ENCODE measurements at regions not wholly inside any gene's neighbourhood (a gene's known extent, or its start where the extent isn't known, plus 50 kb on each side); places are given as distances from the start of the nearest gene placed in this dataset.
"Not testable (repeated sequence)": the region's sequence is repeated elsewhere in the genome, so short reads cannot be mapped to it uniquely, and the experiment has no call there.

DNA sequence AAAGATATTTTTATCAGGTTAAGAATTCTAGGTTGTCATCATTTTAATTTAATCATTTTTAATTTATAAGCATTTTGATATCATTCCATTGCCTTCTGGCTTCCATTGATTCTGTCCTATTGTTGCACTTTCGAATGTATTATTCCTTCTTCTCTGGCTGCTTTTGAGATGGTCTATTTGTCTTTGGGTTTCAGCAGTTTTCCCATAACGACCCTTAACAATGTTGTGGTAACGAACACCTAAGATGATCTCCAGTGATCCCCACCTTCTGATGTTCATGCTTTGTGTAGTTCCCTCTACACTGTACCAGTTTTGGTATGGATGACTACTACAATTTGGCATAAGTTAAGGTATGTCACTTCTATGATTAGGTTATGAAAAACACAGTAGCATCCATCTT, 59.9 kb downstream of the MINAR1 start:
- H3K9me3 Mint-ChIP-seq: no peaks in the 10 kb centered on the region
- peaks cover 17% of the 10 kb centered on the region for H3K27me3 Mint-ChIP-seq (ENCODE audit: low read depth)
- no peak overlapping the region for H3K4me3 Mint-ChIP-seq
- no peaks in the 10 kb centered on the region for H3K4me1 Mint-ChIP-seq (ENCODE audit: low read depth)
- DNase-seq (no peak), ATAC-seq (no peak)
- H3K36me3 Mint-ChIP-seq (ENCODE audit: insufficient read depth): no peaks in the 10 kb centered on the region

DNA sequence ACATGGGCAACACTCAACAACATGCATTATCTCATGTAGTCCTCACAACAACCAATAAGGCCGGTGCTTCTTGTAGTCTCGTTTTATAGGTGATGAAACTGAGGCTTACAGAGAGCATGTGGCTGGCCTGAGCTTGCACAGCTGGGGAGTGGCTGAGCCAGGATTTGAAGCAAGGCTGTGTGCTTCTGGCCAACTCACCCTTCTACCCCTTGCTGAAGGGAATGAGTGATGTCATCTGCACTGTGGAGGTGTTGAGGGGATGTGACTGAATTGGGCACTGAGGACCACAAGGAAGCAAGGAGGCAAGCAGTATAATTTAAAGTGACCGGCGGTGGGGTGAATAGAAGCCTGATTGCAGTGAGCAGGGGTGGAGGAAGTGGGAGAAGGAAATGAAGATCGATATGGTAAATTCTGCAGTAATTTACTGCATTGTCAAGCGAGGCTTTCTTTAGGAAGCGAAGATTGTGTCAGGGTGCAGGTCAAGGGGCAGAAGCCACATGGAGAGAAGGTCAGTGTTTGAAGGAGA, 62.3 kb downstream of the MINAR1 start:
- Mint-ChIP-seq H3K4me3 (no peak overlapping the region), H3K4me1 (ENCODE audit: low read depth) (no peaks in the 10 kb centered on the region), H3K27me3 (ENCODE audit: low read depth) (peaks cover 19% of the 10 kb centered on the region), H3K36me3 (ENCODE audit: insufficient read depth) (no peaks in the 10 kb centered on the region), H3K9me3 (no peaks in the 10 kb centered on the region)
- DNase-seq (no peak), ATAC-seq (no peak)

DNA sequence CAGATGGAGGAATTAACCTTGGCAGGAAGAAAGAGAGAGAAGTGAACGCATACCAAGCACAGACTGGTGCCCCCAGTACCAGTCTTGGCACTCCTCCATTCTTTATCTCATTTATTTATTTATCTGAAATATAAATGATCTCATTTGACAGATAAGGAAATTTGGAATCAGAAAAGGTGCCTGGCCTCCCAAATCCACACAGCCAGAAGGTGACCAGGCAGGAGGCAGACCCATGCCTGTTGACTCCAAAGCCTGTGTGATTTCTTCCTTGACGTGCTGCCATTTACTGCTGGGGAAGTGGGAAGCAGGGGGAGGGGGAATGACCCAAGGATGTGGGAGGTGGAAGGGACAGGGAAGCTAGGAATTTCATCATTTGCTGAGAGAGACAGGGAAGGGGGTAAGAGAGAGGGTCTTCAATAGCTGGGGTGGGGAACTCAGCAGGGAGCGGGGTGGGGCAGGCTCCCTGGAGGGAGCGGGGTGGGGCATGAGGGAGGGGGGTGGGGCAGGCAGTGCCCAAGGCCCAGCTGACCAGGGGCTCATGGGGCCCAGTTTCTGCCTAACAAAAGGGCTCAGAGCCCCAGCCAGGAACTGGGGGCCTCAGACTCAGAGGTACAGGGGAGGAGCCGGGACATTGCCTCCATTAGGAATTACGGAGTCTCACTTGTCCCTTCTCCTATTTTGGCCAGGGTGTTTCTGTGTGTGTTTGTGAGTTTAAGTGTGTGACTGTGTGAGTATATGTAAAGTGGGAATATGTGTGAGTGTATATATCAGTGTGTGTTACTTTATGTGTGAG, 63.0 kb downstream of the MINAR1 start:
- ATAC-seq (no peak), DNase-seq (no peak)
- Mint-ChIP-seq H3K27me3 (ENCODE audit: low read depth) (peaks cover 19% of the 10 kb centered on the region), H3K4me1 (ENCODE audit: low read depth) (no peaks in the 10 kb centered on the region), H3K4me3 (no peak overlapping the region), H3K9me3 (no peaks in the 10 kb centered on the region), H3K36me3 (ENCODE audit: insufficient read depth) (no peaks in the 10 kb centered on the region)

DNA sequence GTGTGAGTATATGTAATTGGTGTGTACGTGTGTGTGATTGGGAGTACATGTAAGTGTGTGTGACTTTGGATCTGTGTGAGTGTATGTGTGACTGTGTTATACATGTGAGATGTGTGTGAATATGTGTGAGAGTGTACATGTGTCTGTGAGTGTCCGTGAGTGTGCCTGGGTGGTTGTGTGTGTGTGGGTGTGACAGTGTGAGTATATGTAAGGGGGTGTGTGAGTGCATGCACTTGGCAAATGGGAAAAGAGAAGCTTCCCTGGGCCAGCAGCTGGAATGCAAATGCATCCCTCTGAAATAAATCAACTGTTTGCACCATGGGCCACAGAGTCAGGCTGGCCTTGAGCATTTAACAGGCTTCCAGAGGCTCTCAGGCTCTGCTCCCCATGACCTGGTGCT, 63.6 kb downstream of the MINAR1 start:
- Mint-ChIP-seq H3K4me3 (no peak overlapping the region), H3K9me3 (no peaks in the 10 kb centered on the region), H3K36me3 (ENCODE audit: insufficient read depth) (no peaks in the 10 kb centered on the region), H3K4me1 (ENCODE audit: low read depth) (no peaks in the 10 kb centered on the region), H3K27me3 (ENCODE audit: low read depth) (peaks cover 19% of the 10 kb centered on the region)
- DNase-seq (no peak), ATAC-seq (no peak)

DNA sequence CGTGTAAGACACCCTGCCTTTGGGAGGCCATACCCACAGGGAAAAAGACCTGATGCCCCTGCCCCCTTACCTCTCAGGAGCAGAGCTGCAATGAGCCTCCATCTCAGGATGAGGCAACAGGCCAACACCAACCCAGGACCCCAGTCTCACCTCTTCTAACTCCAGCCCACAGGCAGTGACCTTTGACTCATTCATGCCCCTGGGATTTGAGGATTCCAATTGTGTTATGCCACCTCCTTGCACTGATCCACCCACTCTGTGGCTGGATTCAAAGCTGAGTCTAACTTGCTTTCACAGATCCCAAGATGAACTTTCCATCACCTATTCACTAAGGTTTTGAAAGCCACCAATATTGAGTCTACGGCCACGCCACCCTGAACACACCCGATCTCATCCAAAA, 64.7 kb downstream of the MINAR1 start:
- no peaks in the 10 kb centered on the region for H3K36me3 Mint-ChIP-seq (ENCODE audit: insufficient read depth)
- no peaks in the 10 kb centered on the region for H3K4me1 Mint-ChIP-seq (ENCODE audit: low read depth)
- no peak for ATAC-seq
- peaks cover 19% of the 10 kb centered on the region for H3K27me3 Mint-ChIP-seq (ENCODE audit: low read depth)
- H3K9me3 Mint-ChIP-seq: no peaks in the 10 kb centered on the region
- no peak for DNase-seq
- no peak overlapping the region for H3K4me3 Mint-ChIP-seq

DNA sequence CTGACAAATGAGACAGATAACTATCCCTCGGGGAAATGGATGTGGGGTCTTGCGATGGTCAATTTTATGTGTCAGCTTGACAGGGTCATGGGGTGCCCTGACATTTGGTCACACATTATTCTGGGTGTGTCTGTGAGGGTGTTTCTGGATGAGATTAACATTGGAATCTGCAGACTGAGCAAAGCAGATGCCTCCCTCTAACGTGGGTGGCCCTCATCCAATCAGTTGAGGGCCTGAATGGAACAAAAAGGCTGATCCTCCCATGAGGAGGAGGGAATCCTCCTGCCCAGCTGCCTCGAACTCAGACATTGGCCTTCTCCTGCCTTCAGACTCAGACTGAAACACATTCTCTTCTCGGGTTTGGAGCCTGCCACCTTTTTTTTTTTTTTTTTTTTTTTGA, 69.0 kb downstream of the MINAR1 start:
- Mint-ChIP-seq H3K9me3 (no peaks in the 10 kb centered on the region), H3K4me1 (ENCODE audit: low read depth) (no peaks in the 10 kb centered on the region), H3K27me3 (ENCODE audit: low read depth) (peaks cover 4% of the 10 kb centered on the region), H3K4me3 (no peak overlapping the region), H3K36me3 (ENCODE audit: insufficient read depth) (no peaks in the 10 kb centered on the region)
- no peak for DNase-seq
- ATAC-seq: no peak

DNA sequence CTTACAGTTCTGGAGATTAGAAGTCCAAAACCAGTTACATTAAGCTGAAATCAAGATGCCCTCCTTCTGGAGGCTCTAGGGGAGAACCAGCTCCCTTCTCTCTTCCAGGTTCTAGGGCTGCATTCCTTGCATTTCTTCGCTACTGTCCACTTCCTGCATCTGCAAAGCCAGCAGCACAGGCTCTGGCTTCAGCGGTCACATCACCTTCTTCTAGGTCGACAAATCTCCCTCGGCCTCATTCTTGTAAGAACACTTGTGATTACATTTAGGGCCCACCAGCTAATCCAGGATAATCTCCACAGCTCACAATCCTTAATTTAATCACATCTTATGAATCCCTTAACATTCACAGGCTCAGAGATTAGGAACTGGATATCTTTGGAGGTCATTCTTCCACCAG, 73.8 kb downstream of the MINAR1 start:
- DNase-seq (no peak), ATAC-seq (no peak)
- no peaks in the 10 kb centered on the region for H3K4me1 Mint-ChIP-seq (ENCODE audit: low read depth)
- no peaks in the 10 kb centered on the region for H3K27me3 Mint-ChIP-seq (ENCODE audit: low read depth)
- no peaks in the 10 kb centered on the region for H3K9me3 Mint-ChIP-seq
- H3K4me3 Mint-ChIP-seq: no peak overlapping the region
- no peaks in the 10 kb centered on the region for H3K36me3 Mint-ChIP-seq (ENCODE audit: insufficient read depth)

DNA sequence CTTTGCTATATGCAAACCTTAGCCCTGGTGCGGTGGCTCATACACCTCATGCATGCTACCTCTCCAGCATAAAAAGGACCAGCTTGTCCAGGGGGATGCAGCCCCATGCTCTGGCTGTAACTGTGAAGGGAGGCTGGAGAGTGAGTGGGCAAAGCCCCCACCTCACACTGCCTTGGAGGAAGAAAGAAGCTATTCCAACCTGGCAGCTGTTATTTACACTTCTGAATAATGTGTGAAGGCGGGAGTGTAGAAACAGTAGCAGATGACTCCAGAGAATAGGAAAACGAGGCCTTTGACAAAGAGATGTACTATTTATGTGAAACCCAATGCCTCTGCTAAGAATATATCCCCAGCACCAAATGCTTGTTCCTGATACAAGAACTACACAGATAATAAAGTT, 80.7 kb downstream of the MINAR1 start:
- not testable (repeated sequence) for ATAC-seq; DNase-seq; H3K9me3 Mint-ChIP-seq; H3K27me3 Mint-ChIP-seq (ENCODE audit: low read depth); H3K36me3 Mint-ChIP-seq (ENCODE audit: insufficient read depth); H3K4me1 Mint-ChIP-seq (ENCODE audit: low read depth); H3K4me3 Mint-ChIP-seq

DNA sequence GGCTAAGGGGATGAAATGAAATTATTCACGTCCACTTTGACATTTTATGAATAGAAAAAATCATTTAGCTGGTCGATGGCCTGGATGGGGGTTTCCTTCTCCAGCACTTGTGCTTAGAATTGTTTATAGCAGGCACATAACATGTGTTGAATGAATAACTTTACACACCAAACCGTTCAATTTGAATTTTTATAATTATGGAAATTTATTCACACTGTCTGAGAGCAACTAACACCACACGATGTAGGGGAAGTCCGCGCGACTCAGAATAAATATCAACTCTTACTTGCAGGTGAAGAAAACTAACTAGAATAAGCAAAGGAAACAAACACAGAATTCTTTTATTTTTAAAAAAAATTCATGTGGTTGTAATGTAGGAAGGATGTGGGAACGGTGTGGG, 81.3 kb downstream of the MINAR1 start:
- Mint-ChIP-seq H3K4me3 (no peak overlapping the region), H3K9me3 (no peaks in the 10 kb centered on the region), H3K36me3 (ENCODE audit: insufficient read depth) (no peaks in the 10 kb centered on the region), H3K4me1 (ENCODE audit: low read depth) (no peaks in the 10 kb centered on the region), H3K27me3 (ENCODE audit: low read depth) (peaks cover 6% of the 10 kb centered on the region)
- DNase-seq (no peak), ATAC-seq (no peak)

DNA sequence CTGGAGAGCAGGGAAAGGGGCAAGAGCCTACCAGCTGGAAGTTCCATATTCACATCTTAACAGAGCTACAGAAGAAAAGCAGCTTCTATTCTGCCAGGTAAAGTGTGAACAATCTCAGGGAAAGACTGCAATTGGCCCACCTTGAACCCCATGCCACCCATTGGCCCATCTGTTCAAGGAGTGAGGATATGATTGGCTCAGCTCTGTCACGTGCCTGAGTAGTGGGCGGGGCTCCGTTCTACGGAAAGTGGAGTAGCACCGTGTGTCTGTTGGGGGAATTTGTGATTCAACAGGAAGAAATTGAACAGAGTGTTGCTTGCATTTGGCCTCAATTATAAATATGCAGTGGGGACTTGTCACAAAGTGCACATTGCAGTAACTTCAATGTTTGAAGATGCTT, 81.8 kb downstream of the MINAR1 start:
- no peaks in the 10 kb centered on the region for H3K4me1 Mint-ChIP-seq (ENCODE audit: low read depth)
- ATAC-seq (no peak), DNase-seq (no peak)
- H3K36me3 Mint-ChIP-seq (ENCODE audit: insufficient read depth): no peaks in the 10 kb centered on the region
- H3K9me3 Mint-ChIP-seq: no peaks in the 10 kb centered on the region
- peaks cover 6% of the 10 kb centered on the region for H3K27me3 Mint-ChIP-seq (ENCODE audit: low read depth)
- no peak overlapping the region for H3K4me3 Mint-ChIP-seq

DNA sequence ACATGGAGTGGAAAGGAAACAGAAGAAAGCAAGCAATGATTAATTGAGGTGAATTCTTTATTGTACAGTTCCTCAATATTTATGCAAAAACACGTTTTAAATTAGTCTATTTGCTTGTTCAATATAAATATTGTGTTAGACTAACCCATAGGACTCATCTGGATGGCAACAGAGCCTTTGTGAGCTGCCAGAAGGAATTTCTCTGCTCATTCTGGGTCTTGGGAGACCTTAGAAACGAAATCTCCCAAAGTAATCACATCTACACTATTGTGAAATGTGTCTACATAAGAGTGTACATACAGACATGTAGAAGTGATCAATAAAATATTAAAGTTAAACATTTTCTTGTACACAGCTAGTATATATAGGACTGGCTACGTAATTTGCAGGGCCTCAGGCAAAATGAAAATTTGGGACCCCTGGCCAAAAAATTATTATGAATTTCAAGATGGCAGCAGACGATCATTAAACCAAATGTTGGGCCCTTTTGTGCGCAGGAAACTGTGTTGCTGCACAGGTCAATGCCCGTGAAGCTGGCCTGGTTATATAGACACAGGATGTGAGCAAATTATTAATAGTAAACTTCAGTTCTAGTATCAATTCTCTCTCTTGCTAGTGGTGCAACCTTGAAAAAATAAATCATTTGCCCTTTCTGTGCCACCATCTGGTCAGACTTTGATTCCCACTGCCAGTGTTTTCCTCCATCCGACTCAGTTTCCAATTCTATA, 83.3 kb downstream of the MINAR1 start:
- Mint-ChIP-seq H3K4me3 (no peak overlapping the region), H3K9me3 (no peaks in the 10 kb centered on the region), H3K27me3 (ENCODE audit: low read depth) (peaks cover 6% of the 10 kb centered on the region), H3K4me1 (ENCODE audit: low read depth) (no peaks in the 10 kb centered on the region), H3K36me3 (ENCODE audit: insufficient read depth) (no peaks in the 10 kb centered on the region)
- ATAC-seq: no peak
- no peak for DNase-seq

DNA sequence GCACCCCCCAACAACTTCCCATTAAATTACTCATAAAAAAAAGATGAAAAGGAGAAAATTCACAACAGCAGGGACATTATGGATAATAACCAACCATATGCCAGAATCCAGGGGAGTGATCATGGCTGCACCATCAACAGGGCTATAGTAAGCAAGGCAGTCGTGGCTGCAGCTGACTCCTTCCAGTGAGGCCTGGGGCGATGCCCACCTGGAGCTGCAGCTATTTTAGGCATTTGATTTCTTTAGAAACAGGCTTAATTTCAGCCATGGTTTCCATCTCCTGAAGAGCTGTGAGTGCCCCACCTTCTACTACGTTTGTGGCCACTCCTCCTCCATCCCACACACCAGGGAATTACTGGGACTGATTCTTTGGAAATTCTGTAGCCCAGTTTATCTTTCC, 84.0 kb downstream of the MINAR1 start:
- no peak for DNase-seq
- H3K4me1 Mint-ChIP-seq (ENCODE audit: low read depth): no peaks in the 10 kb centered on the region
- no peak overlapping the region for H3K4me3 Mint-ChIP-seq
- H3K36me3 Mint-ChIP-seq (ENCODE audit: insufficient read depth): no peaks in the 10 kb centered on the region
- H3K27me3 Mint-ChIP-seq (ENCODE audit: low read depth): peaks cover 6% of the 10 kb centered on the region
- H3K9me3 Mint-ChIP-seq: no peaks in the 10 kb centered on the region
- ATAC-seq: no peak

DNA sequence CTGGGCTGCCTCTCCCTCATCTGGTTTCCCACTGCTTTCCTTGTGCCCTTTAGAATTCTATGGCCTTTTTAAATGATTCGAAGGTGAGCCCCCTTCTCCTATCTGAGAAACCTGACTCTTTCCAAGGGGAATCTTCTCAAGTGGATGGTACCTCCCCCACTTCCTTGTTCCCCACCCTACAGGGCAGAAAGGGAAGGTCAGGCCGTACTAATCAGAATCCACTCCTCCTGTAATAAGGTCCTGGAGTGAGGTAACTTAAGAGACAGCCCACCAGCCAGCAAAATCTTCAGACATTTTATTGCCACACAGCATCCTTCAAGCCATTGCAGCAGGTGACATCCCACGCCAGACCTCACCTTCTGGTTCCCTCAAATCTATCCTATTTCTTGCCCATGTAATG, 84.5 kb downstream of the MINAR1 start:
- DNase-seq (no peak), ATAC-seq (no peak)
- H3K27me3 Mint-ChIP-seq (ENCODE audit: low read depth): peaks cover 6% of the 10 kb centered on the region
- no peaks in the 10 kb centered on the region for H3K36me3 Mint-ChIP-seq (ENCODE audit: insufficient read depth)
- no peak overlapping the region for H3K4me3 Mint-ChIP-seq
- no peaks in the 10 kb centered on the region for H3K4me1 Mint-ChIP-seq (ENCODE audit: low read depth)
- no peaks in the 10 kb centered on the region for H3K9me3 Mint-ChIP-seq

DNA sequence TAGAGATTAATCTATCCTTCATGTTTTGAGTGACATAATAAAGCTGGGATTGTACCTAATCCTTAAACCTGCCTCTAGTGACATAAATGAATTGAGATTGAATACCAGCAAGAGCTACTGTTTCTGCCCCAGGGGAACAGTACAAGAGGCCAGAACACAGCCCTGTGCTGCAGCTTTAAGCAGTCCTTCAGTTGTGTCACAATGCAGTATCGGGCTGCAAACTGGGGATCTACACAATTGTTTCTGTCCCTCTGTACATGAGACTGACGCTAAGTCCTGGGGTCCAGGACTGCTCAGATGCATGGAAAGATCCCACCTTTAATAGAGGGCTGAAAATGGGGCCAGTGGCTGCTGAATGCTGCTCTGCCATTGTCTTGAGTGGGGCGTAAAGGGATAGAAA, 87.5 kb downstream of the MINAR1 start:
- DNase-seq: no peak
- no peaks in the 10 kb centered on the region for H3K36me3 Mint-ChIP-seq (ENCODE audit: insufficient read depth)
- no peaks in the 10 kb centered on the region for H3K9me3 Mint-ChIP-seq
- no peaks in the 10 kb centered on the region for H3K4me1 Mint-ChIP-seq (ENCODE audit: low read depth)
- H3K27me3 Mint-ChIP-seq (ENCODE audit: low read depth): peaks cover 6% of the 10 kb centered on the region
- H3K4me3 Mint-ChIP-seq: no peak overlapping the region
- ATAC-seq: no peak

DNA sequence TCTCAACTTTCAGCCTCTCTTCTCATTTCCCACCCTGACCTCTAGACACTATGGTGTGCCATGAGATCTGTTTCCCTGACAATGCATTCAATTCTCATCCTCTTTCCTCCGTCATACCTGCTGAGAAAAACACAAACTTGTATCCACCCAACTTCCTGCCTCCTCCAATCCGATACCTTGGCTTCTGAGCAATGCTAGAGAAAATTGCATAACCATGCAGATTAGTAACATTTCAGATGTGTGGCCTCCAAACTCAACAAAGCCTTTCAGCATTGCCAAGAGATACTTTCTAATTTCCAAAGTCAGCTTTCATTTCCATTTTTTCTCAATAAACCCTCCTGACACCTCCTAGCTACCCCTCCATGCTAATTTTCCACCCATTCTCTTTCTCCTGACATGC, 88.5 kb downstream of the MINAR1 start:
- DNase-seq (no peak), ATAC-seq (no peak)
- Mint-ChIP-seq H3K9me3 (no peaks in the 10 kb centered on the region), H3K4me1 (ENCODE audit: low read depth) (no peaks in the 10 kb centered on the region), H3K27me3 (ENCODE audit: low read depth) (peaks cover 6% of the 10 kb centered on the region), H3K4me3 (no peak overlapping the region), H3K36me3 (ENCODE audit: insufficient read depth) (no peaks in the 10 kb centered on the region)

Measured in activated T-cell treated with anti-CD3 and anti-CD28 coated beads, Interleukin-2, amount 50 U/mL, for 4 hours (primary cell).